GM12878 (cell line): ENCODE measurements at regions not wholly inside any gene's neighbourhood (a gene's known extent, or its start where the extent isn't known, plus 50 kb on each side); places are given as distances from the start of the nearest gene placed in this dataset.
A peak's percentile ranks its signal among the peaks of the same experiment; 100 is the strongest.

Experiments
- ATAC-seq: fragments of 200-7000 bp; cut with Tn5 transposase; 3 replicates; pipeline ENCODE4 v1.9.1; 2020; ENCODE audit warnings: mild to moderate bottlenecking, moderate library complexity
- BruUV-seq: library from RNA; stranded (reverse); fragments of 400-500 nt; replicated peaks from 2 replicates; lab custom pipeline; 2021; lab: Mats Ljungman, UMichigan
- CTCF ChIA-PET: fragments of 300-600 bp; sonication (Branson Sonifier 250); formaldehyde crosslinking; extraction: SDS; loops from one replicate; lab custom pipeline; 2021; ENCODE audit warnings: inconsistent platforms; lab: Yijun Ruan, JAX
- POLR2A ChIA-PET: fragments of 350-600 bp; formaldehyde crosslinking; extraction: SDS; loops from one replicate; lab custom pipeline; 2021; ENCODE audit warnings: inconsistent platforms; lab: Charles Lee
- RAD21 ChIA-PET: fragments of 300-600 bp; sonication (Branson Sonifier 250); formaldehyde crosslinking; loops from one replicate; lab custom pipeline; 2023; ENCODE audit warnings: antibody characterized with exemption; ENCODE audit not compliant: unreplicated experiment; lab: Charles Lee
- SMC1A ChIA-PET: fragments of 300-600 bp; sonication (Branson Sonifier 250); formaldehyde crosslinking; loops from one replicate; lab custom pipeline; 2023; ENCODE audit not compliant: unreplicated experiment, uncharacterized antibody; lab: Charles Lee
- DNase-seq: peaks from one replicate; pipeline ENCODE4 v3.0.0-alpha.2; 2011; ENCODE audit warnings: low read depth, low spot score
- FAIRE-seq: peaks from 3 replicates; lab custom pipeline; 2011; peaks lifted over from hg19 to GRCh38; lab: Jason Lieb, UNC
- H2AFZ ChIP-seq: 2 replicates; pipeline ENCODE4 v1.6.0; 2011; ENCODE audit warnings: low read depth, low read length, control low read depth; ENCODE audit not compliant: control insufficient read depth
- H3K27ac ChIP-seq: 2 replicates; pipeline ENCODE4 v1.5.1; 2011; ENCODE audit warnings: control low read depth; ENCODE audit not compliant: control insufficient read depth, insufficient read depth
- H3K27me3 ChIP-seq, 2 experiments: replicated peaks in 1 of 2; 2 replicates each; pipeline versions ENCODE4 v1.6.0 to v1.6.1; 2011; ENCODE audit warnings: low read length in 1 of 2; ENCODE audit not compliant: control insufficient read depth in 2 of 2, insufficient read depth in 2 of 2
- H3K36me3 ChIP-seq, 2 experiments: 2 replicates each; pipeline ENCODE4 v1.5.1; 2011; ENCODE audit warnings: low read length in 1 of 2; ENCODE audit not compliant: control insufficient read depth in 2 of 2, insufficient read depth in 2 of 2
- H3K4me1 ChIP-seq: 2 replicates; pipeline ENCODE4 v1.6.1; 2011; ENCODE audit warnings: mild to moderate bottlenecking, low read length, moderate library complexity, mixed read lengths; ENCODE audit not compliant: control insufficient read depth, insufficient read depth
- H3K4me2 ChIP-seq: 2 replicates; pipeline ENCODE4 v1.6.0; 2011; ENCODE audit warnings: control low read depth; ENCODE audit not compliant: control insufficient read depth, insufficient read depth
- H3K4me3 ChIP-seq: fragments of 200-600 bp; sonication (generic); 2 replicates; pipeline ENCODE4 v1.5.1; 2016
- H3K79me2 ChIP-seq: 2 replicates; pipeline ENCODE4 v1.6.0; 2011; ENCODE audit warnings: low read length; ENCODE audit not compliant: control insufficient read depth, insufficient read depth
- H3K9ac ChIP-seq: 2 replicates; pipeline ENCODE4 v1.8.0; 2011; ENCODE audit warnings: low read length, control low read depth, mixed read lengths; ENCODE audit not compliant: control insufficient read depth, insufficient read depth
- H3K9me3 ChIP-seq: replicated peaks from 3 replicates; pipeline ENCODE4 v1.5.1; 2011; ENCODE audit warnings: mild to moderate bottlenecking, low read length; ENCODE audit not compliant: control insufficient read depth, insufficient read depth
- H4K20me1 ChIP-seq: 2 replicates; pipeline ENCODE4 v1.6.0; 2011; ENCODE audit not compliant: control insufficient read depth, insufficient read depth
- MLLT1 ChIP-seq: fragments of 450-650 bp; IDR thresholded peaks from 2 replicates; pipeline ENCODE4 v1.6.1; 2016; ENCODE audit warnings: mild to moderate bottlenecking
- POLR2AphosphoS2 ChIP-seq: IDR thresholded peaks from 2 replicates; pipeline ENCODE4 v1.6.1; 2011; ENCODE audit warnings: low read depth, mild to moderate bottlenecking, low read length, improper control_type of control experiment, moderate library complexity
- RUNX3 ChIP-seq: IDR thresholded peaks from 2 replicates; pipeline ENCODE4 v1.6.1; 2012; ENCODE audit warnings: low read length, inconsistent platforms
- SMAD1 ChIP-seq: fragments of 450-650 bp; IDR thresholded peaks from 2 replicates; pipeline ENCODE4 v1.6.1; 2018; ENCODE audit warnings: mild to moderate bottlenecking, low read depth; ENCODE audit not compliant: partially characterized antibody
- TCF7 ChIP-seq: IDR thresholded peaks from 2 replicates; pipeline ENCODE4 v1.6.1; 2014; ENCODE audit warnings: antibody characterized with exemption, borderline replicate concordance
- USF2 ChIP-seq: IDR thresholded peaks from 2 replicates; pipeline ENCODE4 v1.6.1; 2011; ENCODE audit warnings: low read depth, low read length, improper control_type of control experiment, borderline replicate concordance
- ZBTB4 ChIP-seq: fragments of 450-650 bp; formaldehyde crosslinking; IDR thresholded peaks from 2 replicates; pipeline ENCODE4 v1.4.0; 2022; ENCODE audit warnings: mild to moderate bottlenecking, moderate library complexity
- WGBS: methylation state at CpG from one replicate; pipeline ENCODE4 v1.1.6; 2016; ENCODE audit warnings: low lambda C conversion rate; ENCODE audit not compliant: insufficient replicate concordance, insufficient coverage; ENCODE audit errors: missing lambda C conversion rate; 5-methylcytosine and 5-hydroxymethylcytosine counted together
- in situ Hi-C: fragments of 300-500 bp; cut with MboI; formaldehyde crosslinking; loops from 9 replicates; pipeline ENCODE4 v1.14.3; 2018; ENCODE audit warnings: mixed read lengths
- intact Hi-C: fragments of 100-400 bp; cut with micrococcal nuclease; formaldehyde crosslinking; loops from one replicate; pipeline ENCODE4 v1.14.2; 2022; ENCODE audit not compliant: unreplicated experiment

GRCh38 chr5:89425062-89425461, 542.1 kb upstream of the MEF2C start:
- Histone ChIP-seq H3K27ac (no peak overlapping the region), H3K4me2 (no peak overlapping the region), H3K4me3 (no peak overlapping the region), H3K79me2 (no peaks in the 10 kb centered on the region), H3K27me3 (no peaks in the 10 kb centered on the region), H2AFZ (peak overlapping the region; percentile 46), H3K9ac (no peak overlapping the region), H3K9me3 (no peaks in the 10 kb centered on the region; the same call in 1 of the 3 replicates), H3K36me3 (no peaks in the 10 kb centered on the region; a peak in 1 of 4 replicates), H4K20me1 (no peaks in the 10 kb centered on the region), H3K4me1 (no peaks in the 10 kb centered on the region)
- SMC1A ChIA-PET: interaction anchor here (1.3 to 1.9 kb wide), 5 partner anchors 12 to 75 kb away, joined by 3 to 5 read pairs (median 4); no protein-coding TSS in a partner anchor
- BruUV-seq: no TSS peak
- in situ Hi-C loops: no loop called here
- RAD21 ChIA-PET: interaction anchor here (1.5 kb wide), 1 partner anchor 12 kb away, joined by 7 read pairs; no protein-coding TSS in a partner anchor
- ATAC-seq: no peak
- CTCF ChIA-PET: no interaction called here
- peak; percentile 43; the same call in 1 of the 2 replicates for TF ChIP-seq TCF7
- TF ChIP-seq POLR2AphosphoS2: no peak
- TF ChIP-seq RUNX3: peak; percentile 71
- TF ChIP-seq MLLT1: no peak
- TF ChIP-seq ZBTB4 (CRISPR knock-in tag): no peak
- no peak for TF ChIP-seq USF2
- no peak for TF ChIP-seq SMAD1
- POLR2A ChIA-PET: no interaction called here
- intact Hi-C loops: no loop called here
- 60% methylated on average over 3 of the region's 3 CpGs for WGBS
- no peak for FAIRE-seq
- no peak for DNase-seq
